ENCODE measurements at regions not wholly inside any gene's neighbourhood (a gene's known extent, or its start where the extent isn't known, plus 50 kb on each side); places are given as distances from the start of the nearest gene placed in this dataset.

- Mint-ChIP-seq H3K9me3 (peaks cover 8% of the 10 kb centered on the region), H3K27me3 (ENCODE audit: low read depth, poor library complexity) (peaks cover 71% of the 10 kb centered on the region), H3K36me3 (ENCODE audit: low read depth) (no peaks in the 10 kb centered on the region), H3K4me1 (peaks cover 4% of the 10 kb centered on the region), H3K27ac (no peak overlapping the region), H3K4me3 (no peak overlapping the region)
- DNase-seq: no peak
- TF ChIP-seq CTCF (IDR thresholded peaks at IDR 0.05): no peak
These were observed 162.7 kb upstream of the IRX2 start for GRCh38 chr5:2914022-2914661.

GRCh38 chr5:2913281-2913680 is 161.8 kb upstream of the IRX2 start:
- H3K9me3 Mint-ChIP-seq: peaks cover 8% of the 10 kb centered on the region
- H3K36me3 Mint-ChIP-seq (ENCODE audit: low read depth): no peaks in the 10 kb centered on the region
- H3K4me3 Mint-ChIP-seq: no peak overlapping the region
- no peak for DNase-seq
- no peak overlapping the region for H3K27ac Mint-ChIP-seq
- H3K4me1 Mint-ChIP-seq: peaks cover 4% of the 10 kb centered on the region
- peaks cover 62% of the 10 kb centered on the region for H3K27me3 Mint-ChIP-seq (ENCODE audit: low read depth, poor library complexity)
- TF ChIP-seq CTCF (IDR thresholded peaks at IDR 0.05): no peak

- Mint-ChIP-seq H3K4me3 (no peak overlapping the region), H3K36me3 (ENCODE audit: low read depth) (no peaks in the 10 kb centered on the region), H3K9me3 (peaks cover 8% of the 10 kb centered on the region), H3K4me1 (peaks cover 4% of the 10 kb centered on the region), H3K27me3 (ENCODE audit: low read depth, poor library complexity) (peaks cover 58% of the 10 kb centered on the region), H3K27ac (no peak overlapping the region)
- no peak for DNase-seq
- no peak for TF ChIP-seq CTCF (IDR thresholded peaks at IDR 0.05)
These were observed 161.3 kb upstream of the IRX2 start for GRCh38 chr5:2912741-2913140.

- TF ChIP-seq CTCF (IDR thresholded peaks at IDR 0.05): no peak
- Mint-ChIP-seq H3K27me3 (ENCODE audit: low read depth, poor library complexity) (peaks cover 45% of the 10 kb centered on the region), H3K36me3 (ENCODE audit: low read depth) (no peaks in the 10 kb centered on the region), H3K9me3 (peaks cover 8% of the 10 kb centered on the region), H3K4me1 (peaks cover 4% of the 10 kb centered on the region), H3K4me3 (no peak overlapping the region), H3K27ac (no peak overlapping the region)
- no peak for DNase-seq
These were observed 159.1 kb upstream of the IRX2 start for GRCh38 chr5:2910401-2911175.

- Mint-ChIP-seq H3K27ac (no peak overlapping the region), H3K4me1 (no peaks in the 10 kb centered on the region), H3K4me3 (no peak overlapping the region), H3K36me3 (ENCODE audit: low read depth) (no peaks in the 10 kb centered on the region), H3K27me3 (ENCODE audit: low read depth, poor library complexity) (peaks cover 34% of the 10 kb centered on the region), H3K9me3 (no peaks in the 10 kb centered on the region)
- TF ChIP-seq CTCF (IDR thresholded peaks at IDR 0.05): no peak
- no peak for DNase-seq
These were observed 157.6 kb upstream of the IRX2 start for GRCh38 chr5:2909035-2909434.

GRCh38 chr5:2908086-2908485 is 156.6 kb upstream of the IRX2 start:
- Mint-ChIP-seq H3K4me1 (no peaks in the 10 kb centered on the region), H3K27me3 (ENCODE audit: low read depth, poor library complexity) (peaks cover 29% of the 10 kb centered on the region), H3K27ac (no peak overlapping the region), H3K4me3 (no peak overlapping the region), H3K36me3 (ENCODE audit: low read depth) (no peaks in the 10 kb centered on the region), H3K9me3 (no peaks in the 10 kb centered on the region)
- no peak for DNase-seq
- TF ChIP-seq CTCF (IDR thresholded peaks at IDR 0.05): no peak
